ENCODE measurements at regions not wholly inside any gene's neighbourhood (a gene's known extent, or its start where the extent isn't known, plus 50 kb on each side); places are given as distances from the start of the nearest gene placed in this dataset.

DNA sequence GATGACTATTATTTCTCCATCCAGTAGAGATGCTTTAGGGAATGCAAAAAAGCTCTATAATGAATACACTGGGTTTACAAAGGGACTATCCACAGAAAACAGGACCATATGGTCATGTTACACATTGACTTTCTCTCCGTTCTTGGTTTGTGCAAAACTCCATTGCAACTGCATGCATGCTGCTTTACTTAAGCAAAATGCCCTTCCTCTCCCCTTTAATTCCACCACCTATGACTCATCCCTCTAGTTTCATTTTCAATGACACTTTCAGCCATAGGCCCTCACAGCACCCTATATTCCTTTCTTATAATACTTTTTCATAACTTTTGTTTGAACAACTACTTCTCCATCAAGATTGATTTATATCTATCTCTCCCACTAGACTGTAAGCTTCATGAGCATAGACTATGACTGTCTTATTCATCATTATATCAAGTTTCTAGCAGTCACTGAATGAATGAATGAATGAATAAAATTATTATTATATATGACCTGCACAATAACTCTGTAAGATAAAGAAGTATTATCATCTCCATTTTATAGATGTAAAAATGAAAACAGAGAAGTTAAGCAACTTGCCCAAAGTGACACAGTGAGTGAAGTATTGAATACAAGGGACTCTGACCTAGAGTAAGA is 248.9 kb downstream of the PLPP3 start:
- Mint-ChIP-seq H3K27ac (ENCODE audit: low read depth, unreplicated experiment) (no peak overlapping the region), H3K27me3 (ENCODE audit: insufficient read depth, unreplicated experiment) (no peaks in the 10 kb centered on the region), H3K36me3 (ENCODE audit: insufficient read depth, unreplicated experiment) (no peaks in the 10 kb centered on the region), H3K4me3 (ENCODE audit: unreplicated experiment) (no peak overlapping the region), H3K4me1 (ENCODE audit: insufficient read depth, unreplicated experiment) (peaks cover 12% of the 10 kb centered on the region), H3K9me3 (ENCODE audit: unreplicated experiment) (no peaks in the 10 kb centered on the region)
- ChIA-PET POLR2A (interaction anchor here (1.4 to 1.8 kb wide), 2 partner anchors 10 to 46 kb away, joined by 3 read pairs; no protein-coding TSS in a partner anchor), CTCF (interaction anchor here (0.6 to 0.7 kb wide), 2 partner anchors 8 to 508 kb away, joined by 3 read pairs; no protein-coding TSS in a partner anchor)
- BruUV-seq (replicated peaks): no TSS peak
- peak; percentile 50 for DNase-seq (ENCODE audit: unreplicated experiment)
- TF ChIP-seq, protein P1, sequence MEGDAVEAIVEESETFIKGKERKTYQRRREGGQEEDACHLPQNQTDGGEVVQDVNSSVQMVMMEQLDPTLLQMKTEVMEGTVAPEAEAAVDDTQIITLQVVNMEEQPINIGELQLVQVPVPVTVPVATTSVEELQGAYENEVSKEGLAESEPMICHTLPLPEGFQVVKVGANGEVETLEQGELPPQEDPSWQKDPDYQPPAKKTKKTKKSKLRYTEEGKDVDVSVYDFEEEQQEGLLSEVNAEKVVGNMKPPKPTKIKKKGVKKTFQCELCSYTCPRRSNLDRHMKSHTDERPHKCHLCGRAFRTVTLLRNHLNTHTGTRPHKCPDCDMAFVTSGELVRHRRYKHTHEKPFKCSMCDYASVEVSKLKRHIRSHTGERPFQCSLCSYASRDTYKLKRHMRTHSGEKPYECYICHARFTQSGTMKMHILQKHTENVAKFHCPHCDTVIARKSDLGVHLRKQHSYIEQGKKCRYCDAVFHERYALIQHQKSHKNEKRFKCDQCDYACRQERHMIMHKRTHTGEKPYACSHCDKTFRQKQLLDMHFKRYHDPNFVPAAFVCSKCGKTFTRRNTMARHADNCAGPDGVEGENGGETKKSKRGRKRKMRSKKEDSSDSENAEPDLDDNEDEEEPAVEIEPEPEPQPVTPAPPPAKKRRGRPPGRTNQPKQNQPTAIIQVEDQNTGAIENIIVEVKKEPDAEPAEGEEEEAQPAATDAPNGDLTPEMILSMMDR (IDR thresholded peaks at IDR 0.05; ENCODE audit: unreplicated experiment): no peak
- intact Hi-C loops (cut with micrococcal nuclease): no loop called here

DNA sequence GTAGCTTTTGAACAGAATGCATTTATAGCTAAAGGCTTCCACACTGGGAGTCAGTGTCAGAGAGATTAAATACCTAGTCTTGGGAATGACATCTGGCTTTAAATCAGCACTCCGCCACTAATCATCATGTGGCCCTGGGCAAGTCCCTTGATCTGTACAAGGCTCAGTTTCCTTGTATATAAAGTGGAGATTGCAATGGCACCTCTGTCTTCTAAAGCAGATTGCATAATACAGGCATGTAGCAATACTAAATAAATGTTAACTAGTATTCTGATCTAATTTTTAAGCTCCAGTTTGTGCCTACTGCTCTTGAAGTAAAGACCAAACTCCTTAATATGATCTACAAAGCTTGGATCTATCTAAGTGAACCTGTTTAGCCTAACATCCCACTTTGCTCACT is 249.4 kb downstream of the PLPP3 start:
- H3K27ac Mint-ChIP-seq (ENCODE audit: low read depth, unreplicated experiment): no peak overlapping the region
- TF ChIP-seq, protein P1 (IDR thresholded peaks at IDR 0.05; ENCODE audit: unreplicated experiment): no peak
- no TSS peak for BruUV-seq (replicated peaks)
- peaks cover 12% of the 10 kb centered on the region for H3K4me1 Mint-ChIP-seq (ENCODE audit: insufficient read depth, unreplicated experiment)
- intact Hi-C loops (cut with micrococcal nuclease): no loop called here
- H3K4me3 Mint-ChIP-seq (ENCODE audit: unreplicated experiment): no peak overlapping the region
- POLR2A ChIA-PET: interaction anchor here (1.4 to 1.8 kb wide), 2 partner anchors 10 to 45 kb away, joined by 3 read pairs; no protein-coding TSS in a partner anchor
- DNase-seq (ENCODE audit: unreplicated experiment): peak; percentile 16
- no peaks in the 10 kb centered on the region for H3K9me3 Mint-ChIP-seq (ENCODE audit: unreplicated experiment)
- no peaks in the 10 kb centered on the region for H3K27me3 Mint-ChIP-seq (ENCODE audit: insufficient read depth, unreplicated experiment)
- CTCF ChIA-PET: interaction anchor here (0.6 to 0.7 kb wide), 2 partner anchors 9 to 508 kb away, joined by 3 read pairs; no protein-coding TSS in a partner anchor
- H3K36me3 Mint-ChIP-seq (ENCODE audit: insufficient read depth, unreplicated experiment): no peaks in the 10 kb centered on the region

DNA sequence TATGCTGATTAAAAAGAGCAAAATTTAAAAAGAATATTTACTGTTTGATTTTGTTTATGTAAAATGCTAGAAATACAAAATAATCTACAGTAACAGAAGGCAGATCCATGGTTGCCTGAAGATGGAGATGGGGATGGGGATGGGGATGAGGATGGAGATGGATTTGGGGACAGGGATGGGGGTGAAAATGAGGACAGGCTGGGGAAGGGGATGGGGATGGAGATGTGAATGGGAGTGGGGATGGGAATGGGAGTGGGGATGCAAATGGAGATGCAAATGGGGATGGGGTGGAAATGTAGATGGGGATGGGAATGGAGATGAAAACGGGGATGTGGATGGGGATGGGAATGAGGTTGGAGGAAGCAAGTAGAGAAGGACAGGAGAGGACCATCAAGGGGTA is 252.2 kb downstream of the PLPP3 start:
- no TSS peak for BruUV-seq (replicated peaks)
- intact Hi-C loops (cut with micrococcal nuclease): no loop called here
- ChIA-PET POLR2A (no interaction called here), CTCF (no interaction called here)
- H3K4me1 Mint-ChIP-seq (ENCODE audit: insufficient read depth, unreplicated experiment): peaks cover 12% of the 10 kb centered on the region
- no peak for DNase-seq (ENCODE audit: unreplicated experiment)
- H3K27ac Mint-ChIP-seq (ENCODE audit: low read depth, unreplicated experiment): no peak overlapping the region
- TF ChIP-seq, protein P1 (IDR thresholded peaks at IDR 0.05; ENCODE audit: unreplicated experiment): no peak
- no peaks in the 10 kb centered on the region for H3K27me3 Mint-ChIP-seq (ENCODE audit: insufficient read depth, unreplicated experiment)
- no peaks in the 10 kb centered on the region for H3K9me3 Mint-ChIP-seq (ENCODE audit: unreplicated experiment)
- H3K36me3 Mint-ChIP-seq (ENCODE audit: insufficient read depth, unreplicated experiment): no peaks in the 10 kb centered on the region
- H3K4me3 Mint-ChIP-seq (ENCODE audit: unreplicated experiment): no peak overlapping the region

DNA sequence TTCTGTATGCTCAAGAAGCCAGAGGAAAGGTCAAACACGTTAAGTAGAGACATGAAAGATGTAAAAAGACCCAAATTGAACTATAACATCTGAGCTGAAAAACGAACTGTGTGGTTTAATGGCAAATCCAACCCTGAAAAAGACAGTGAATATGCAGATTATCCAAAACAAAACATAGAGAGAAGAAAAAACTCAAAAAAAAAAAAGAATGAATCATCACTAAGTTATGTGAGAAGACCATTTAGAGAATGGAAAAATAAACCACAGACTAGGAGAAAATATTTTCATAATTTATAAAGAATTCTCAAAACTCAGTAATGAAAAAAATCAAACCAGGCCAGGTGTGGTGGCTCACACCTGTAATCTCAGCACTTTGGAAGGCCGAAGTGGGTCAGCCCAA is 253.3 kb downstream of the PLPP3 start:
- no peaks in the 10 kb centered on the region for H3K27me3 Mint-ChIP-seq (ENCODE audit: insufficient read depth, unreplicated experiment)
- intact Hi-C loops (cut with micrococcal nuclease): no loop called here
- ChIA-PET POLR2A (no interaction called here), CTCF (no interaction called here)
- H3K4me3 Mint-ChIP-seq (ENCODE audit: unreplicated experiment): no peak overlapping the region
- DNase-seq (ENCODE audit: unreplicated experiment): no peak
- TF ChIP-seq, protein P1 (IDR thresholded peaks at IDR 0.05; ENCODE audit: unreplicated experiment): no peak
- BruUV-seq (replicated peaks): no TSS peak
- no peaks in the 10 kb centered on the region for H3K9me3 Mint-ChIP-seq (ENCODE audit: unreplicated experiment)
- H3K27ac Mint-ChIP-seq (ENCODE audit: low read depth, unreplicated experiment): no peak overlapping the region
- H3K36me3 Mint-ChIP-seq (ENCODE audit: insufficient read depth, unreplicated experiment): no peaks in the 10 kb centered on the region
- peaks cover 12% of the 10 kb centered on the region for H3K4me1 Mint-ChIP-seq (ENCODE audit: insufficient read depth, unreplicated experiment)

Data from MCF 10A (cell line).